Heart right ventricle (tissue), 16 donors: ENCODE measurements at regions not wholly inside any gene's neighbourhood (a gene's known extent, or its start where the extent isn't known, plus 50 kb on each side); places are given as distances from the start of the nearest gene placed in this dataset.
"Not testable (repeated sequence)": the region's sequence is repeated elsewhere in the genome, so short reads cannot be mapped to it uniquely, and the experiment has no call there.

Source experiments
- ATAC-seq, 8 donors: fragments of 200-7000 bp; cut with Tn5 transposase; one replicate each; pipeline ENCODE4 v1.9.1; 2020; ENCODE audit warnings: mild to moderate bottlenecking in 8 of 8, moderate library complexity in 8 of 8, moderate number of reproducible peaks in 1 of 8
- DNase-seq, 2 donors: peaks; one replicate each; pipeline ENCODE4 v3.0.0-alpha.2; 2020
- H3K27ac ChIP-seq, 10 donors: fragments of 200-600 bp; sonication (generic) in 2 of 10; one replicate each; pipeline versions ENCODE4 v1.5.0 to v1.8.0; 2020 to 2022; ENCODE audit warnings: mild to moderate bottlenecking in 3 of 10
- H3K27me3 ChIP-seq, 7 donors: fragments of 200-600 bp; one replicate each; pipeline ENCODE4 v1.8.0; 2021 to 2022; ENCODE audit warnings: mild to moderate bottlenecking in 2 of 7
- H3K36me3 ChIP-seq, 9 donors: fragments of 200-600 bp; sonication (generic) in 1 of 9; one replicate each; pipeline versions ENCODE4 v1.5.0 to v1.8.0; 2020 to 2022; ENCODE audit warnings: mild to moderate bottlenecking in 2 of 9
- H3K4me1 ChIP-seq, 9 donors: fragments of 200-600 bp; sonication (generic) in 1 of 9; one replicate each; pipeline versions ENCODE4 v1.5.0 to v1.8.0; 2020 to 2022; ENCODE audit warnings: mild to moderate bottlenecking in 4 of 9
- H3K4me3 ChIP-seq, 10 donors: fragments of 200-600 bp; sonication (generic) in 2 of 10; one replicate each; pipeline versions ENCODE4 v1.5.0 to v1.8.0; 2020 to 2022; ENCODE audit warnings: mild to moderate bottlenecking in 7 of 10, moderate library complexity in 2 of 10
- H3K9me3 ChIP-seq, 11 donors: fragments of 200-600 bp in 10 of 11; sonication (generic) in 2 of 11; one replicate each; pipeline versions ENCODE4 v1.5.0 to v1.8.0; 2013 to 2022; ENCODE audit warnings: mild to moderate bottlenecking in 2 of 11, control low read depth in 1 of 11, moderate library complexity in 1 of 11
- WGBS, 2 donors: extraction: QIAGEN DNeasy Blood & Tissue Kit; methylation state at CpG; one replicate each; pipeline ENCODE4 v1.1.7; 2013; ENCODE audit warnings: inconsistent platforms in 1 of 2; 5-methylcytosine and 5-hydroxymethylcytosine counted together
- intact Hi-C, 10 donors: fragments of 100-400 bp; cut with DNase I; formaldehyde crosslinking; loops; one replicate each; pipeline versions ENCODE4 v1.11.1 to v1.14.2; 2022
- TF ChIP-seq, protein P1 (sequence below), 9 donors: fragments of 200-600 bp; sonication (generic) in 2 of 9; IDR thresholded peaks; one replicate each; pipeline versions ENCODE4 v1.5.0 to v1.8.0; 2021 to 2022; ENCODE audit warnings: antibody characterized with exemption in 9 of 9, mild to moderate bottlenecking in 5 of 9, moderate library complexity in 1 of 9
- donor health status: Arrhythmogenic right ventricular cardiomyopathy.
- donor health status: ischemic (EF 13 %, LVEDD 7.1; RV severe dilation, severe dysfunction).
- donor health status: healthy with polysubstance abuse.
- donor health status: DM: no; HTN: yes; CAD: no.
- donor health status: DM: no; HTN: no; CAD: no.
- donor health status: ischemic (EF 25% LVEDD 6.9; RV normal size, moderate dysfunction).
- donor health status: ischemic (EF 25% LVEDD 5.7; RV mildly dilated, moderate dysfunction).
- donor health status: healthy.
- donor health status: DM: yes; HTN: yes; CAD: no.
- donor health status: Ischemic cardiomyopathy.
- donor health status: ischemic (EF 35%, LVEDD 5.7; RV mildly dilated, moderate dysfunction).
- donor health status: nonischemic (EF 11% LVEDD 7.7; RV severe dilation, severe dysfunction).
- donor health status: DM: yes; HTN: yes; CAD: no.
- donor health status: PGD.
- donor health status: ischemic (EF 29% LVEDD 5.4; RV normal size, mild dysfunction).
- donor health status: nonischemic (EF 23%, LVEDD 6.1; RV moderate dilation, normal function).

DNA sequence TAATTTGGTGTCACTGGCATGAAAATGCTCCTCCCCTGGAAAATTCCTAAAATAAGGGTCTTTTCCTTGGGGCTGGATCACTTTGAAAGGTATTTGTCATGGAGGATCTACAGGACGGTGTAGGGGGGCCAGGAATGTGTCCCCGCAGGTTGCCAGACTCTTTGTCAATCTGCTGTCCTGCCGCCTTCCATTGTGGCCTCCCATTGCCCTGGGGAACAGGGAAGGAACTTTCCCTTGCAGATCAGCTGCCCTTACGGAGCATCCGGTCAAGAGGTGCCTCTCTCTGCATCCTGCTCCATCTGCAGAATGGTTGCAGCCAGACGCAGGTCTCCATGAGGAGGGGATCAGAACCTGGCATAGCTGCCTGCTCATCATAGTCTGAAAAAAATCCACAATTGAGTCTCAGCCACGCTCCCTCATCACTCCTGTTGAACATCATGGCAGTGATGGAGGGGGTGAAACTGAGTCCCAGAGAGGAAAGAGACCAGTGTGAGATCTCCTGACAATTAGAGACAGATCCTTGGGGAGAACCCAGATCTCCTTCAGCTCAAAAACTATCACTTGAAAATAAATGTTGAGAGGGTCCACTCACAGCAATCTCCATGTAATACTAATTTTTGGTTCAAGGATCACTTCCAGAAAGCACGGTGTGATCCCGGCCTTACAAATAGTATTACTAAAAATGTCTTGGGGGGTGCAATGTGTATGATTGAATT, 244.8 kb downstream of the MYCN start:
- Histone ChIP-seq H3K9me3 (no peaks in the 10 kb centered on the region), H3K4me3 (no peak overlapping the region), H3K27me3 (peaks cover 0 to 15% (median 0%) of the 10 kb centered on the region in 7 donors), H3K36me3 (no peaks in the 10 kb centered on the region), H3K4me1 (peaks cover 0 to 10% (median 0%) of the 10 kb centered on the region in 9 donors), H3K27ac (no peak overlapping the region)
- ATAC-seq (no peak), DNase-seq (no peak)
- WGBS, 2 donors, result 95 to 96% methylated on average over 9 of the region's 9 CpGs
- TF ChIP-seq, protein P1, sequence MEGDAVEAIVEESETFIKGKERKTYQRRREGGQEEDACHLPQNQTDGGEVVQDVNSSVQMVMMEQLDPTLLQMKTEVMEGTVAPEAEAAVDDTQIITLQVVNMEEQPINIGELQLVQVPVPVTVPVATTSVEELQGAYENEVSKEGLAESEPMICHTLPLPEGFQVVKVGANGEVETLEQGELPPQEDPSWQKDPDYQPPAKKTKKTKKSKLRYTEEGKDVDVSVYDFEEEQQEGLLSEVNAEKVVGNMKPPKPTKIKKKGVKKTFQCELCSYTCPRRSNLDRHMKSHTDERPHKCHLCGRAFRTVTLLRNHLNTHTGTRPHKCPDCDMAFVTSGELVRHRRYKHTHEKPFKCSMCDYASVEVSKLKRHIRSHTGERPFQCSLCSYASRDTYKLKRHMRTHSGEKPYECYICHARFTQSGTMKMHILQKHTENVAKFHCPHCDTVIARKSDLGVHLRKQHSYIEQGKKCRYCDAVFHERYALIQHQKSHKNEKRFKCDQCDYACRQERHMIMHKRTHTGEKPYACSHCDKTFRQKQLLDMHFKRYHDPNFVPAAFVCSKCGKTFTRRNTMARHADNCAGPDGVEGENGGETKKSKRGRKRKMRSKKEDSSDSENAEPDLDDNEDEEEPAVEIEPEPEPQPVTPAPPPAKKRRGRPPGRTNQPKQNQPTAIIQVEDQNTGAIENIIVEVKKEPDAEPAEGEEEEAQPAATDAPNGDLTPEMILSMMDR (IDR thresholded peaks at IDR 0.05), result no peak
- intact Hi-C loops, result no loop called here

DNA sequence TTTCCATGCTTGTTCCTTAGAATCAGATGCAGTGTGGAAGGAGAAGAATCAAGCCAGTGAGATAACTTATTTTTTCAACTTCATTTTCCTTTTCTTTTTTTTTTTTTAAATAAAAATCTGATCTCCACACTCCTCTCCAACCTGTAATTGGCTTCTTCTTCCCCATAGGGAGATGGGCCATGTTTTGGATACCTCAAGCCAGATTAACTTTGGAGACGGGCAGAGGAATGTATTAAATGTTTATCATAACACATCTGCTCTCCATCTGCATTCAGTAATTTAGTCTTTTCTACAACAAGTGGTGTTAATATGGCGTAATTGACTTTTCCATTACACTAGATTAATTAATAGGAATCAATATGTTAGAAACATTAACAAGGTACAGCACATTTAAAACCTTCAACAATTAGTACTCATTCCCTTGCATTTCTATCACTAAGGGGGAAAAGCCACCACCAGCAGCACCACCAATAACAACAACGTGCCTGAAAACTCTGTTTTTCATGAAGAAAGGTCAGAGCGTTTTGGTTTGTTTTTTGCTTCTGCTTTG, 244.1 kb downstream of the MYCN start:
- Histone ChIP-seq H3K27me3 (peaks cover 0 to 15% (median 0%) of the 10 kb centered on the region in 7 donors), H3K36me3 (no peaks in the 10 kb centered on the region), H3K4me3 (no peak overlapping the region), H3K27ac (no peak overlapping the region), H3K9me3 (no peaks in the 10 kb centered on the region), H3K4me1 (peaks cover 0 to 17% (median 0%) of the 10 kb centered on the region in 9 donors)
- intact Hi-C loops, result no loop called here
- DNase-seq, result no peak
- ATAC-seq, result no peak
- 48 to 69% methylated on average over 4 of the region's 4 CpGs for WGBS, 2 donors
- TF ChIP-seq, protein P1 (IDR thresholded peaks at IDR 0.05), result no peak

DNA sequence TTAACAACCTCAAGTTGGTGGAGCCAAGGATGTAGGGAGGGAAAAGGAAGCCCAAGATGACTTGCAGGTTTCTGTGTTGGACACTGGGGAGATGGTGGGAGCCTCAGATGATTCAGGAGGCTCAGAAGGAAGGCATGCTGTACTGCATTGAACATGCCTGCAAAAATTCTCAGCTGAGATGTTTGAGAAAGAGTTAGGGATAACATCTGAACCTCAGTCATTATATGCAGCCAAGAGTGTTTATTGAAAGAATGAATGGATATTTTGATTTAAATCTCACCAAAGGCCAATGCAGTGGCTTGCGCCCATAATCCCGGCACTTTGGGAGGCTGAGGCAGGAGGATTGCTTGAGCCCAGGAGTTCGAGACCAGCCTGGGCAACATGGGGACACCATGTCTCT, 243.0 kb downstream of the MYCN start:
- intact Hi-C loops, result loop anchor here in 1 of 10 donors (2.0 kb wide), 1 partner anchor 57 kb away; no protein-coding TSS in a partner anchor
- ATAC-seq, result no peak
- TF ChIP-seq, protein P1 (IDR thresholded peaks at IDR 0.05), result no peak

DNA sequence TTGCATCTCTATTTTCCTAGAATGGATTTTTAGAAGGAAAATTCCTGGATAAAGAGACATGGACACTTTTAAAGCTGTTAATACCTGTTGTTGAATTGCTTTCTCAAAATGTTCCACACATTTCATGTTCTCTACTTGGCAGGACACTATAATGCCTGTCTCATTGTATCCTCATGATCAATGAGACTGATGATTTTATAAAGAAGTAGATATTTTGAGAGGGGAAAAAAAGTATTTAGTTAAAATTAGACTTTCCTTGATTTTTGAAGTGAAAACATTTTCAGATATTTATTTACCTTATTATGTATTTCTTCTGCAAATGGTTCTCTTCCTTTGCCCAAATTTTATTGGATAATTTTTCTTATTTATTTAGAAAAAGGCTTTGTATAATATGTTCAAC, 242.5 kb downstream of the MYCN start:
- DNase-seq (no peak), ATAC-seq (no peak)
- TF ChIP-seq, protein P1 (IDR thresholded peaks at IDR 0.05), result no peak
- intact Hi-C loops, result loop anchor here in 1 of 10 donors (2.0 kb wide), 1 partner anchor 56 kb away; no protein-coding TSS in a partner anchor
- Histone ChIP-seq H3K4me1 (peaks cover 0 to 17% (median 0%) of the 10 kb centered on the region in 9 donors), H3K36me3 (no peaks in the 10 kb centered on the region), H3K4me3 (no peak overlapping the region), H3K27me3 (peaks cover 0 to 15% (median 0%) of the 10 kb centered on the region in 7 donors), H3K9me3 (no peaks in the 10 kb centered on the region), H3K27ac (no peak overlapping the region)

More for the DNA sequence above, 243.0 kb downstream of the MYCN start:
- Histone ChIP-seq H3K4me3 (no peak overlapping the region), H3K36me3 (no peaks in the 10 kb centered on the region), H3K9me3 (no peaks in the 10 kb centered on the region), H3K27me3 (peaks cover 0 to 15% (median 0%) of the 10 kb centered on the region in 7 donors), H3K27ac (no peak overlapping the region), H3K4me1 (peaks cover 0 to 17% (median 0%) of the 10 kb centered on the region in 9 donors)
- 96 to 97% methylated on average over 3 of the region's 3 CpGs for WGBS, 2 donors
- DNase-seq, result no peak

DNA sequence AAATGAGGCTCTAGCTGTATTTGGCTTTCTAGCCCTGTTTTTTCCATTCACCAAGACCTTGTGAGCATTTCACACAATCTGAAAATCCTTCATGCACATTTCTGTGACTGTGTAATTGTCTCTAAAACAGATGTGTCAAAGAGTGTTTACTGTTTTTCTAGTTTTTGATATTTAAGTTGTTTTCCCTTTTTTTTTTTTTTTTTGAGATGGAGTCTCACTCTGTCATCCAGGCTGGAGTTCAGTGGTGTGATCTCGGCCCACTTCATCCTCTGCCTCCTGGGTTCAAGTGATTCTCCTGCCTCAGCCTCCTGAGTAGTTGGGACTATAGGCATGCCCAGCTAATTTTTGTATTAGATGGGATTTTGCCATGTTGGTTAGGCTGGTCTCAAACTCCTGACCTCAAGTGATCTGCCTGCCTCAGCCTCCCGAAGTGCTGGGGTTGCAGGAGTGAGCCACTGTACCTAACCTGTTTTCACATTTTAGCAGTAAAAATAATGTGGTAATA, 242.0 kb downstream of the MYCN start:
- not testable (repeated sequence) for H3K9me3 ChIP-seq, ATAC-seq, H3K27ac ChIP-seq, H3K4me3 ChIP-seq, DNase-seq, H3K36me3 ChIP-seq
- peaks cover 0 to 15% (median 0%) of the 10 kb centered on the region in 7 donors for H3K27me3 ChIP-seq
- intact Hi-C loops, result loop anchor here in 1 of 10 donors (2.0 kb wide), 1 partner anchor 56 kb away; no protein-coding TSS in a partner anchor
- 98 to 99% methylated on average over 2 of the region's 2 CpGs for WGBS, 2 donors
- H3K4me1 ChIP-seq, result peaks cover 0 to 17% (median 0%) of the 10 kb centered on the region in 9 donors
